B cell (primary cell): ENCODE measurements at regions not wholly inside any gene's neighbourhood (a gene's known extent, or its start where the extent isn't known, plus 50 kb on each side); places are given as distances from the start of the nearest gene placed in this dataset.

Experiments used
- ATAC-seq: fragments of 200-7000 bp; cut with Tn5 transposase; one replicate; pipeline ENCODE4 v1.10.0; 2021; ENCODE audit warnings: low read depth, mild to moderate bottlenecking, moderate number of reproducible peaks, moderate library complexity
- CTCF ChIA-PET: fragments of 350-600 bp; sonication (Branson Sonifier 250); formaldehyde crosslinking; loops from one replicate; lab custom pipeline; 2021; ENCODE audit warnings: antibody characterized with exemption, inconsistent platforms; lab: Charles Lee
- POLR2A ChIA-PET: fragments of 350-600 bp; sonication (Branson Sonifier 250); formaldehyde crosslinking; loops from one replicate; lab custom pipeline; 2021; ENCODE audit warnings: antibody characterized with exemption; lab: Charles Lee
- DNase-seq: peaks from one replicate; pipeline ENCODE4 v3.0.0; 2013
- H2AFZ ChIP-seq: 2 replicates; pipeline ENCODE4 v1.6.1; 2012; ENCODE audit warnings: mild to moderate bottlenecking, low read depth, low read length; ENCODE audit not compliant: insufficient read depth, poor library complexity, severe bottlenecking
- H3K27ac ChIP-seq, 2 donors: 1 replicate in 1 of 2; 2 replicates in 1 of 2; pipeline ENCODE4 v1.5.1; 2012 to 2013; ENCODE audit warnings: low read length in 2 of 2, mild to moderate bottlenecking in 2 of 2, moderate library complexity in 1 of 2
- H3K27me3 ChIP-seq, 4 experiments: fragments of 200-600 bp in 1 of 4; sonication (generic) in 1 of 4; replicated peaks in 1 of 4; 1 replicate in 2 of 4; 2 replicates in 2 of 4; pipeline versions ENCODE4 v1.6.1 to v1.7.0; 2013 to 2016; ENCODE audit warnings: low read length in 3 of 4, mild to moderate bottlenecking in 2 of 4, mixed read lengths in 1 of 4, moderate library complexity in 1 of 4; ENCODE audit not compliant: insufficient read depth in 4 of 4, control insufficient read depth in 3 of 4; ENCODE audit errors: control extremely low read depth in 1 of 4
- H3K36me3 ChIP-seq, 2 experiments: replicated peaks in 1 of 2; 1 replicate in 1 of 2; 2 replicates in 1 of 2; pipeline versions ENCODE4 v1.6.1 to v1.7.1; 2013; ENCODE audit warnings: low read length in 1 of 2; ENCODE audit not compliant: insufficient read depth in 2 of 2, control insufficient read depth in 1 of 2; ENCODE audit errors: control extremely low read depth in 1 of 2, extremely low read depth in 1 of 2
- H3K4me1 ChIP-seq, 2 donors: fragments of 200-600 bp in 1 of 2; sonication (generic) in 1 of 2; 1 replicate in 1 of 2; 2 replicates in 1 of 2; pipeline versions ENCODE4 v1.5.1 to v1.6.1; 2013 to 2017; ENCODE audit warnings: low read length in 2 of 2; ENCODE audit not compliant: control insufficient read depth in 2 of 2, insufficient read depth in 2 of 2
- H3K4me2 ChIP-seq: replicated peaks from 2 replicates; pipeline ENCODE3; 2012; ENCODE audit warnings: mild to moderate bottlenecking, low read depth, low read length; ENCODE audit not compliant: poor library complexity, severe bottlenecking
- H3K4me3 ChIP-seq, 5 experiments: fragments of 200-600 bp in 1 of 5; sonication (generic) in 1 of 5; 1 replicate in 3 of 5; 2 replicates in 2 of 5; pipeline versions ENCODE4 v1.5.1 to v1.7.0; 2011 to 2016; ENCODE audit warnings: low read length in 4 of 5, mild to moderate bottlenecking in 4 of 5, low read depth in 2 of 5, control low read depth in 1 of 5, moderate library complexity in 1 of 5; ENCODE audit not compliant: insufficient read depth in 1 of 5; ENCODE audit errors: control extremely low read depth in 1 of 5, extremely low read depth in 1 of 5
- H3K79me2 ChIP-seq: fragments of 200-600 bp; sonication (generic); one replicate; pipeline ENCODE4 v1.6.0; 2016; ENCODE audit warnings: low read length; ENCODE audit not compliant: control insufficient read depth, insufficient read depth
- H3K9ac ChIP-seq: fragments of 200-600 bp; sonication (generic); 2 replicates; pipeline ENCODE4 v1.6.1; 2017; ENCODE audit warnings: mild to moderate bottlenecking, low read length, moderate library complexity
- H3K9me3 ChIP-seq, 3 donors: one replicate each; pipeline versions ENCODE4 v1.6.1 to v1.7.1; 2013; ENCODE audit warnings: low read length in 2 of 3; ENCODE audit not compliant: control insufficient read depth in 2 of 3, insufficient read depth in 1 of 3; ENCODE audit errors: control extremely low read depth in 1 of 3
- H4K20me1 ChIP-seq: 2 replicates; pipeline ENCODE4 v1.6.0; 2012; ENCODE audit warnings: mild to moderate bottlenecking, low read length; ENCODE audit not compliant: insufficient read depth, control insufficient read depth, poor library complexity, severe bottlenecking
- H3K27ac Mint-ChIP-seq: one replicate; pipeline ENCODE4 v1.8.0; 2021; ENCODE audit warnings: mixed read lengths
- H3K27me3 Mint-ChIP-seq: one replicate; pipeline ENCODE4 v1.8.0; 2021; ENCODE audit warnings: mixed read lengths
- H3K4me1 Mint-ChIP-seq: one replicate; pipeline ENCODE4 v1.8.0; 2021; ENCODE audit warnings: mixed read lengths
- H3K4me3 Mint-ChIP-seq: one replicate; pipeline ENCODE4 v1.8.0; 2021; ENCODE audit warnings: mixed read lengths
- H3K9me3 Mint-ChIP-seq: one replicate; pipeline ENCODE4 v1.8.0; 2022; ENCODE audit warnings: mixed read lengths; ENCODE audit not compliant: insufficient read depth
- CTCF ChIP-seq: fragments of 200-600 bp; IDR thresholded peaks from one replicate; pipeline ENCODE4 v1.8.0; 2022; ENCODE audit warnings: antibody characterized with exemption, mild to moderate bottlenecking
- EZH2 ChIP-seq: IDR thresholded peaks from 2 replicates; pipeline ENCODE4 v1.6.1; 2012; ENCODE audit warnings: borderline replicate concordance, low read depth, mild to moderate bottlenecking, moderate library complexity, low read length; ENCODE audit not compliant: insufficient read depth, poor library complexity, severe bottlenecking
- WGBS: methylation state at CpG from one replicate; pipeline ENCODE4 v1.1.5; 2013; ENCODE audit warnings: missing lambda C conversion rate; ENCODE audit not compliant: insufficient coverage; 5-methylcytosine and 5-hydroxymethylcytosine counted together
- intact Hi-C: fragments of 100-400 bp; cut with micrococcal nuclease; formaldehyde crosslinking; loops from one replicate; pipeline ENCODE4 v1.10.0; 2022

GRCh38 chr2:53033411-53033810, 734.2 kb upstream of the CHAC2 start:
- Histone ChIP-seq H3K4me1 (no peaks in the 10 kb centered on the region), H3K4me2 (no peak overlapping the region), H2AFZ (no peak overlapping the region), H3K4me3 (no peak overlapping the region), H3K27me3 (no peaks in the 10 kb centered on the region), H3K9ac (no peak overlapping the region), H3K79me2 (no peaks in the 10 kb centered on the region), H3K9me3 (no peaks in the 10 kb centered on the region), H3K36me3 (no peaks in the 10 kb centered on the region), H3K27ac (no peak overlapping the region), H4K20me1 (no peaks in the 10 kb centered on the region)
- POLR2A ChIA-PET, result no interaction called here
- DNase-seq (no peak), ATAC-seq (no peak)
- TF ChIP-seq EZH2 (no peak), CTCF (no peak)
- H3K4me1 Mint-ChIP-seq, result no peaks in the 10 kb centered on the region
- H3K27ac Mint-ChIP-seq, result no peak overlapping the region
- no peaks in the 10 kb centered on the region for H3K27me3 Mint-ChIP-seq
- H3K9me3 Mint-ChIP-seq, result no peaks in the 10 kb centered on the region
- H3K4me3 Mint-ChIP-seq, result no peak overlapping the region
- CTCF ChIA-PET, result no interaction called here
- intact Hi-C loops, result no loop called here

- 100% methylated on average over 2 of the region's 6 CpGs for WGBS
- Histone ChIP-seq H3K4me1 (no peaks in the 10 kb centered on the region), H3K36me3 (no peaks in the 10 kb centered on the region), H4K20me1 (no peaks in the 10 kb centered on the region), H3K9ac (no peak overlapping the region), H3K4me3 (no peak overlapping the region), H2AFZ (no peak overlapping the region), H3K79me2 (no peaks in the 10 kb centered on the region), H3K4me2 (no peak overlapping the region), H3K27me3 (no peaks in the 10 kb centered on the region), H3K27ac (no peak overlapping the region), H3K9me3 (peaks cover 0 to 1% (median 0%) of the 10 kb centered on the region in 3 donors)
- TF ChIP-seq CTCF (no peak), EZH2 (no peak)
- Mint-ChIP-seq H3K27ac (no peak overlapping the region), H3K27me3 (no peaks in the 10 kb centered on the region), H3K9me3 (peaks cover 3% of the 10 kb centered on the region), H3K4me1 (no peaks in the 10 kb centered on the region), H3K4me3 (no peak overlapping the region)
- intact Hi-C loops, result no loop called here
- no peak for DNase-seq
- ATAC-seq, result no peak
- POLR2A ChIA-PET, result no interaction called here
- CTCF ChIA-PET, result no interaction called here
Measured at GRCh38 chr2:53028746-53029423, 738.7 kb upstream of the CHAC2 start.
